Astrocyte (in vitro differentiated cells and primary cell): ENCODE measurements at regions not wholly inside any gene's neighbourhood (a gene's known extent, or its start where the extent isn't known, plus 50 kb on each side); places are given as distances from the start of the nearest gene placed in this dataset.

Source experiments
- DNase-seq: peaks from one replicate; pipeline ENCODE4 v3.0.0-alpha.2; 2010; ENCODE audit warnings: low read depth
- FAIRE-seq: peaks from 2 replicates; lab custom pipeline; 2011; peaks lifted over from hg19 to GRCh38; lab: Jason Lieb, UNC
- H2AFZ ChIP-seq: 2 replicates; pipeline ENCODE4 v1.6.0; 2012; ENCODE audit warnings: low read depth, low read length, inconsistent platforms
- H3K27ac ChIP-seq: 2 replicates; pipeline ENCODE4 v1.5.1; 2011; ENCODE audit warnings: low read depth, low read length, inconsistent platforms
- H3K27me3 ChIP-seq: 2 replicates; pipeline ENCODE4 v1.6.0; 2011; ENCODE audit warnings: low read length, inconsistent platforms; ENCODE audit not compliant: insufficient read depth
- H3K36me3 ChIP-seq: 2 replicates; pipeline ENCODE4 v1.5.1; 2011; ENCODE audit warnings: low read length, inconsistent platforms; ENCODE audit not compliant: insufficient read depth
- H3K4me1 ChIP-seq: 2 replicates; pipeline ENCODE4 v1.5.1; 2011; ENCODE audit warnings: low read length, inconsistent platforms; ENCODE audit not compliant: insufficient read depth
- H3K4me2 ChIP-seq: 2 replicates; pipeline ENCODE4 v1.6.0; 2012; ENCODE audit warnings: low read length, inconsistent platforms
- H3K4me3 ChIP-seq: 2 replicates; pipeline ENCODE4 v1.5.1; 2011; ENCODE audit warnings: low read depth, mild to moderate bottlenecking, low read length, inconsistent platforms; ENCODE audit not compliant: insufficient read depth
- H3K79me2 ChIP-seq: 2 replicates; pipeline ENCODE4 v1.6.0; 2012; ENCODE audit warnings: mild to moderate bottlenecking, low read length, inconsistent platforms; ENCODE audit not compliant: insufficient read depth
- H3K9ac ChIP-seq: 2 replicates; pipeline ENCODE4 v1.6.0; 2012; ENCODE audit warnings: mild to moderate bottlenecking, low read length, inconsistent platforms
- H3K9me3 ChIP-seq: 2 replicates; pipeline ENCODE4 v1.5.1; 2012; ENCODE audit warnings: low read depth, mild to moderate bottlenecking, low read length, inconsistent platforms; ENCODE audit not compliant: insufficient read depth
- H4K20me1 ChIP-seq: 2 replicates; pipeline ENCODE4 v1.6.0; 2012; ENCODE audit warnings: low read length, inconsistent platforms; ENCODE audit not compliant: insufficient read depth
- H3K27ac Mint-ChIP-seq: one replicate; pipeline ENCODE4 v1.8.0; 2021; ENCODE audit warnings: mild to moderate bottlenecking, mixed read lengths; ENCODE audit not compliant: unreplicated experiment
- H3K27me3 Mint-ChIP-seq: one replicate; pipeline ENCODE4 v1.8.0; 2021; ENCODE audit warnings: low read depth, mixed read lengths; ENCODE audit not compliant: unreplicated experiment
- H3K36me3 Mint-ChIP-seq: one replicate; pipeline ENCODE4 v1.8.0; 2021; ENCODE audit warnings: low read depth, mixed read lengths; ENCODE audit not compliant: unreplicated experiment
- H3K4me1 Mint-ChIP-seq: one replicate; pipeline ENCODE4 v1.8.0; 2021; ENCODE audit warnings: low read depth, mixed read lengths; ENCODE audit not compliant: unreplicated experiment
- H3K4me3 Mint-ChIP-seq: one replicate; pipeline ENCODE4 v1.8.0; 2021; ENCODE audit warnings: mild to moderate bottlenecking, moderate library complexity, mixed read lengths; ENCODE audit not compliant: unreplicated experiment
- H3K9me3 Mint-ChIP-seq: one replicate; pipeline ENCODE4 v1.8.0; 2021; ENCODE audit warnings: mild to moderate bottlenecking, mixed read lengths; ENCODE audit not compliant: unreplicated experiment
- CTCF ChIP-seq: IDR thresholded peaks from 2 replicates; pipeline ENCODE4 v1.5.1; 2011; ENCODE audit warnings: low read depth, mild to moderate bottlenecking, inconsistent platforms, low read length, moderate library complexity; ENCODE audit not compliant: insufficient read depth
- EZH2 ChIP-seq: IDR thresholded peaks from 2 replicates; pipeline ENCODE4 v1.6.1; 2012; ENCODE audit warnings: mild to moderate bottlenecking, low read length, inconsistent platforms; ENCODE audit not compliant: insufficient read depth

- FAIRE-seq (no peak), DNase-seq (no peak)
- Histone ChIP-seq H3K36me3 (no peaks in the 10 kb centered on the region), H3K4me3 (no peak overlapping the region), H4K20me1 (no peaks in the 10 kb centered on the region), H3K4me1 (no peaks in the 10 kb centered on the region), H3K27ac (no peak overlapping the region), H3K9me3 (no peaks in the 10 kb centered on the region), H3K27me3 (no peaks in the 10 kb centered on the region), H3K79me2 (no peaks in the 10 kb centered on the region), H3K9ac (no peak overlapping the region), H2AFZ (no peak overlapping the region), H3K4me2 (no peak overlapping the region)
- TF ChIP-seq EZH2, result no peak
- H3K9me3 Mint-ChIP-seq, result peaks cover 2% of the 10 kb centered on the region
- H3K36me3 Mint-ChIP-seq, result no peaks in the 10 kb centered on the region
- H3K4me3 Mint-ChIP-seq, result no peak overlapping the region
- H3K27ac Mint-ChIP-seq, result no peak overlapping the region
- peaks cover 6% of the 10 kb centered on the region for H3K27me3 Mint-ChIP-seq
- H3K4me1 Mint-ChIP-seq, result peaks cover 4% of the 10 kb centered on the region
Measured at GRCh38 chr18:50457639-50458038, 82.8 kb downstream of the SKA1 start.

- no peaks in the 10 kb centered on the region for H3K4me1 ChIP-seq
- H3K9me3 ChIP-seq, result no peaks in the 10 kb centered on the region
- H3K4me3 ChIP-seq, result no peak overlapping the region
- no peak overlapping the region for H3K9ac ChIP-seq
- no peaks in the 10 kb centered on the region for H3K79me2 ChIP-seq
- Mint-ChIP-seq H3K9me3 (peaks cover 2% of the 10 kb centered on the region), H3K27me3 (peaks cover 6% of the 10 kb centered on the region), H3K4me3 (no peak overlapping the region), H3K27ac (no peak overlapping the region), H3K36me3 (no peaks in the 10 kb centered on the region), H3K4me1 (peaks cover 4% of the 10 kb centered on the region)
- H3K4me2 ChIP-seq, result no peak overlapping the region
- H3K27ac ChIP-seq, result no peak overlapping the region
- FAIRE-seq (no peak), DNase-seq (no peak)
- TF ChIP-seq CTCF, result no peak
- TF ChIP-seq EZH2, result no peak
- no peaks in the 10 kb centered on the region for H3K36me3 ChIP-seq
- no peaks in the 10 kb centered on the region for H3K27me3 ChIP-seq
- no peak overlapping the region for H2AFZ ChIP-seq
- H4K20me1 ChIP-seq, result no peaks in the 10 kb centered on the region
Measured at GRCh38 chr18:50458366-50458765, 83.5 kb downstream of the SKA1 start.

- Mint-ChIP-seq H3K36me3 (no peaks in the 10 kb centered on the region), H3K9me3 (peaks cover 2% of the 10 kb centered on the region), H3K27ac (no peak overlapping the region), H3K4me1 (peaks cover 4% of the 10 kb centered on the region), H3K4me3 (no peak overlapping the region), H3K27me3 (peaks cover 6% of the 10 kb centered on the region)
- no peaks in the 10 kb centered on the region for H3K36me3 ChIP-seq
- no peaks in the 10 kb centered on the region for H3K79me2 ChIP-seq
- no peak overlapping the region for H3K27ac ChIP-seq
- H3K9me3 ChIP-seq, result no peaks in the 10 kb centered on the region
- FAIRE-seq, result no peak
- H3K27me3 ChIP-seq, result no peaks in the 10 kb centered on the region
- DNase-seq, result no peak
- no peaks in the 10 kb centered on the region for H4K20me1 ChIP-seq
- H3K4me2 ChIP-seq, result no peak overlapping the region
- TF ChIP-seq CTCF (no peak), EZH2 (no peak)
- H2AFZ ChIP-seq, result no peak overlapping the region
- no peak overlapping the region for H3K9ac ChIP-seq
- no peaks in the 10 kb centered on the region for H3K4me1 ChIP-seq
- no peak overlapping the region for H3K4me3 ChIP-seq
Measured at GRCh38 chr18:50458796-50459195, 84.0 kb downstream of the SKA1 start.
